GM23248 (cell line): ENCODE measurements at regions not wholly inside any gene's neighbourhood (a gene's known extent, or its start where the extent isn't known, plus 50 kb on each side); places are given as distances from the start of the nearest gene placed in this dataset.

ENCODE experiments used
- DNase-seq: peaks from one replicate; pipeline ENCODE4 v3.0.0-alpha.2; 2015
- H2AFZ ChIP-seq: fragments of 200-600 bp; sonication (generic); 2 replicates; pipeline ENCODE4 v1.6.1; 2016; ENCODE audit warnings: antibody characterized with exemption
- H3F3A ChIP-seq: fragments of 200-600 bp; sonication (generic); 2 replicates; pipeline ENCODE4 v1.6.1; 2016; ENCODE audit warnings: mild to moderate bottlenecking, antibody characterized with exemption, mixed run types; ENCODE audit not compliant: insufficient read depth
- H3K27ac ChIP-seq: fragments of 200-600 bp; sonication (generic); 2 replicates; pipeline ENCODE4 v1.5.1; 2016; ENCODE audit warnings: mild to moderate bottlenecking
- H3K27me3 ChIP-seq: fragments of 200-600 bp; sonication (generic); replicated peaks from 2 replicates; pipeline ENCODE4 v1.6.1; 2016; ENCODE audit warnings: mild to moderate bottlenecking; ENCODE audit not compliant: insufficient read depth
- H3K36me3 ChIP-seq: fragments of 200-600 bp; sonication (generic); 2 replicates; pipeline ENCODE4 v1.6.1; 2016; ENCODE audit warnings: low read depth, mild to moderate bottlenecking
- H3K4me1 ChIP-seq: fragments of 200-600 bp; sonication (generic); 2 replicates; pipeline ENCODE4 v1.6.1; 2016; ENCODE audit warnings: mild to moderate bottlenecking; ENCODE audit not compliant: insufficient read depth
- H3K4me2 ChIP-seq: fragments of 200-600 bp; sonication (generic); one replicate; pipeline ENCODE4 v1.6.1; 2016; ENCODE audit warnings: mild to moderate bottlenecking; ENCODE audit not compliant: unreplicated experiment
- H3K4me3 ChIP-seq: fragments of 200-600 bp; sonication (generic); 2 replicates; pipeline ENCODE4 v1.5.1; 2016; ENCODE audit warnings: mild to moderate bottlenecking
- H3K79me2 ChIP-seq: fragments of 200-600 bp; sonication (generic); 2 replicates; pipeline ENCODE4 v1.6.1; 2016; ENCODE audit warnings: mild to moderate bottlenecking; ENCODE audit not compliant: insufficient read depth
- H3K9ac ChIP-seq: fragments of 200-600 bp; sonication (generic); 2 replicates; pipeline ENCODE4 v1.6.1; 2016; ENCODE audit warnings: mild to moderate bottlenecking
- H3K9me2 ChIP-seq: fragments of 200-600 bp; sonication (generic); 2 replicates; pipeline ENCODE4 v1.6.1; 2016; ENCODE audit warnings: mixed run types, mild to moderate bottlenecking, moderate library complexity; ENCODE audit not compliant: insufficient read depth
- H3K9me3 ChIP-seq: fragments of 200-600 bp; sonication (generic); one replicate; pipeline ENCODE4 v1.6.1; 2017; ENCODE audit warnings: low read depth
- H4K20me1 ChIP-seq: fragments of 200-600 bp; sonication (generic); 2 replicates; pipeline ENCODE4 v1.6.0; 2016; ENCODE audit not compliant: insufficient read depth
- EZH2 ChIP-seq: fragments of 200-600 bp; sonication (generic); IDR thresholded peaks from 2 replicates; pipeline ENCODE4 v1.6.1; 2018; ENCODE audit warnings: antibody characterized with exemption, mild to moderate bottlenecking; ENCODE audit not compliant: insufficient read depth, poor library complexity, severe bottlenecking
- EZH2phosphoT487 ChIP-seq: fragments of 200-600 bp; sonication (generic); IDR thresholded peaks from 2 replicates; pipeline ENCODE4 v1.6.1; 2018; ENCODE audit warnings: antibody characterized with exemption, moderate library complexity, mild to moderate bottlenecking, low read depth; ENCODE audit not compliant: insufficient read depth
- WGBS, 2 experiments: methylation state at CpG; one replicate each; pipeline ENCODE4 v1.1.6; 2015 to 2017; ENCODE audit warnings: low lambda C conversion rate in 2 of 2, low coverage in 1 of 2; ENCODE audit errors: missing lambda C conversion rate in 2 of 2; 5-methylcytosine and 5-hydroxymethylcytosine counted together
- in situ Hi-C: fragments of 300-500 bp; cut with MboI; formaldehyde crosslinking; loops from 2 replicates; pipeline ENCODE4 v1.15.0; 2020

DNA sequence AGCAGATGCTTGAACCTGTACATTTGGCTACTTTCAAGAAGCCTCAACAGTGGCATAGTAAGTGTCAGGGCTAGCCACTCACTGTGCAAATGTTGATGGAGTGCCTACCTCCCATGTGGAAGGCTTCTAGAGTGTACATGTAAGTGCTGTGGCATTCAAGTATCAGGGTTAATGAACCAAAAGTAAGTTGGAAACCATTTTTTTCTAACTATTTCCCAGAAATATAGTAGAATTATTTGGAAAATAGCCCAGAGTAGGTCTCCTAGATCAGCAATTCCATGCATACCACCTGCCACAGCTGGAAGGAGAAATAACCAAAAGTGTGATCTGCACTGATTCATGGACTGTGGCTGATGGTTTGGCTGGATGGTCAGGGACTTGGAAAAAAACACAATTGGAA lies 53.3 kb downstream of the FOXD1 start:
- Histone ChIP-seq H3K4me3 (no peak overlapping the region), H3K9me2 (no peaks in the 10 kb centered on the region), H3K4me2 (no peak overlapping the region), H3K27ac (no peak overlapping the region), H3K9me3 (no peaks in the 10 kb centered on the region), H3K4me1 (peaks cover 28% of the 10 kb centered on the region), H3K79me2 (no peaks in the 10 kb centered on the region), H3K36me3 (no peaks in the 10 kb centered on the region), H3K27me3 (no peaks in the 10 kb centered on the region), H2AFZ (no peak overlapping the region), H3F3A (peaks cover 23% of the 10 kb centered on the region), H3K9ac (no peak overlapping the region), H4K20me1 (no peaks in the 10 kb centered on the region)
- DNase-seq: no peak
- no peak for TF ChIP-seq EZH2
- no peak for TF ChIP-seq EZH2phosphoT487
- in situ Hi-C loops: no loop called here

DNA sequence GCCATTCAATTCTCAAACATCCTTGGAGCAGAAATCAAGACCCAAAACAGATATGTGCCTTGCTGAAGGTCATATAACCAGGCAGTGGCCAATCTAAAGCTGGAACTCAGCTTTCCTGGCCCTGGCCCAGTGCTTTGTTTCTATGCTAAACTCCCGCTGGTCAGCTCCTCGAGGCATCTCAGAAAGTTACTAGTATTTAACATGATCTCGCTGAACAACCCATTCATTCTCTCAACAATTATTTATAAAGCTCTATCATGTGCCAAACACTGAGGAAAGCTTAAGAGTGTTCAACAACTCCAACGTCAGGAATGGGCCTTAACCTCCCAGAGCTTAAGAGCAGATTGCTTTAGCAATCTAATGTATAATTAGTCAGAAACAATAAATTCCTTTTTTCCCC lies 54.0 kb downstream of the FOXD1 start:
- in situ Hi-C loops: no loop called here
- no peaks in the 10 kb centered on the region for H3K36me3 ChIP-seq
- no peaks in the 10 kb centered on the region for H3K9me2 ChIP-seq
- no peaks in the 10 kb centered on the region for H4K20me1 ChIP-seq
- no peaks in the 10 kb centered on the region for H3K9me3 ChIP-seq
- TF ChIP-seq EZH2phosphoT487: no peak
- TF ChIP-seq EZH2: no peak
- 79 to 82% methylated on average over 4 of the region's 4 CpGs for WGBS, 2 experiments
- H3K4me1 ChIP-seq: peaks cover 28% of the 10 kb centered on the region
- H3K79me2 ChIP-seq: no peaks in the 10 kb centered on the region
- no peak overlapping the region for H3K27ac ChIP-seq
- no peak overlapping the region for H3K4me2 ChIP-seq
- peaks cover 23% of the 10 kb centered on the region for H3F3A ChIP-seq
- no peak overlapping the region for H3K9ac ChIP-seq
- H3K4me3 ChIP-seq: no peak overlapping the region
- no peaks in the 10 kb centered on the region for H3K27me3 ChIP-seq
- H2AFZ ChIP-seq: no peak overlapping the region
- no peak for DNase-seq

DNA sequence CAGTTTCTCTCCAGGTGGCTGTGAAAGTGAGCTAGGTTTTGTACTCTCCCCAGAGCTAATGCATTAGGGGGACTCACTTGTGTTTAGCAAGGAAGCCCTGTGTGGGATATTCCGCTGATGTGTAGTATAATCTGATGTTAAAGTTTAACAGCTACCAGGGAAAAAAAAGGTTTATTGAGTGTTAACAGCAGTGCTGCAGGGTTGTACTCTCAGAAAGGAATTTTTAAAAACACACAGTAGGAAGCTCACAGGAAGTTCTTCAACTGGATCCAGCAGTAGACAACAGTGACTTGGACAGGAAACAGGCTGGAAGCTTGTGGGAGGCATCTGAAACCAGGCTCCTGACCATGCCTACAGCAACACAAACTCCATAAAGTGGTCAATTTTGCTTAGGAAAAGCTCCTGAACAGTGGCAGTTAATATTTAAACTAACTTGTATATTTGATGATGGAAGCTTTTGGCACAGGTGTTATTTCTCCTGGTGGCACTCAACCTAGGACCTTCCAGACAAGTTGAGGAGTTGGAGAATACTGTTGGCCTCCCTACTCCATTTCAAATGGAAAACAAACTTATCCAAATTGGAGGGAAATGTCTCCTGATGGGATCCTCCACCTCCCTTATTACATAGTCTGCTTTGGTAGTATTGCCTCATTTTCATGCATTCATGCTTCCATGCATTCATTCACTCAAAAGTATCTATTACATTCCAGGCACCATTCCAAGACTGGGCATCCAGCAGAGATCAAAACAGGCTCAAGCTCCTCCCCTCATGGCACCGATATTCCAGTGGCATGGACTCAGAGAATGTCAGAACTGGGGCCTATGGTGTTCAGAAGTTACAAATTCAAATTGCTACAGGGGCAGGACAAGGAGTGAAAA lies 54.7 kb downstream of the FOXD1 start:
- Histone ChIP-seq H3K27me3 (no peaks in the 10 kb centered on the region), H4K20me1 (no peaks in the 10 kb centered on the region), H3K9me2 (no peaks in the 10 kb centered on the region), H3K9me3 (no peaks in the 10 kb centered on the region), H3K4me3 (no peak overlapping the region), H3K27ac (no peak overlapping the region), H2AFZ (no peak overlapping the region), H3K79me2 (no peaks in the 10 kb centered on the region), H3K4me2 (no peak overlapping the region), H3K36me3 (no peaks in the 10 kb centered on the region), H3K4me1 (peaks cover 28% of the 10 kb centered on the region), H3F3A (peaks cover 23% of the 10 kb centered on the region), H3K9ac (no peak overlapping the region)
- in situ Hi-C loops: no loop called here
- TF ChIP-seq EZH2 (no peak), EZH2phosphoT487 (no peak)
- 95 to 100% methylated on average over 2 of the region's 2 CpGs for WGBS, 2 experiments
- no peak for DNase-seq

GRCh38 chr5:73392775-73393174 lies 55.8 kb downstream of the FOXD1 start:
- no peaks in the 10 kb centered on the region for H3K9me2 ChIP-seq
- H4K20me1 ChIP-seq: no peaks in the 10 kb centered on the region
- no peaks in the 10 kb centered on the region for H3K79me2 ChIP-seq
- 91 to 92% methylated on average over 3 of the region's 3 CpGs for WGBS, 2 experiments
- H3K4me1 ChIP-seq: peaks cover 36% of the 10 kb centered on the region
- TF ChIP-seq EZH2phosphoT487 (no peak), EZH2 (no peak)
- no peak overlapping the region for H3K9ac ChIP-seq
- no peak overlapping the region for H3K4me3 ChIP-seq
- peaks cover 31% of the 10 kb centered on the region for H3F3A ChIP-seq
- H3K36me3 ChIP-seq: no peaks in the 10 kb centered on the region
- no peaks in the 10 kb centered on the region for H3K9me3 ChIP-seq
- no peak for DNase-seq
- H2AFZ ChIP-seq: no peak overlapping the region
- no peaks in the 10 kb centered on the region for H3K27me3 ChIP-seq
- H3K4me2 ChIP-seq: no peak overlapping the region
- no peak overlapping the region for H3K27ac ChIP-seq
- in situ Hi-C loops: no loop called here
